ENCODE measurements at regions not wholly inside any gene's neighbourhood (a gene's known extent, or its start where the extent isn't known, plus 50 kb on each side); places are given as distances from the start of the nearest gene placed in this dataset.

DNA sequence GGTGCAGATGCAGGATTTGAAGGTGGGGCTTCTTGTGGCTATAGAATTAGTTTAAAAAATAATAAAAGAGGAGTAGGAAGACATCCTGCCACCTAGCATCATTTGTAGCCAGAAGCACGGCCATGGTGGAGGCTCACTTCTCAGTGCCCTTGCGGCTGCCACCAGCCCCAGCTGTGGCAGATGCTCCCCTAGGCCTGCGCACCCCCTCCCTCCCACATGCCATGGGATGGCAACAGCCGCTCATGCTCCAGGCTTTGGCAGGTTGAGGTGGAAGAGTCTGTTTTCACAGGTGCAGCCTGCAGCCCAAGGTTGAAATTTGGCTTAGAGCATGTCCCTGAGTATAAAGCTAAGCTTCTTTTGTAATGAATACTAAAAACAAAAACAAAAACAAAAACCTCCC lies 96.4 kb downstream of the GATA6 start:
- no peak overlapping the region for H3K27ac ChIP-seq (ENCODE audit: low read depth, low read length)
- ChIA-PET CTCF (no interaction called here), POLR2A (no interaction called here)
- no peak for DNase-seq (ENCODE audit: low read depth, low spot score)
- peaks cover 24% of the 10 kb centered on the region for H3K27me3 ChIP-seq (ENCODE audit: control insufficient read depth, insufficient read depth, low read length)
- no peaks in the 10 kb centered on the region for H3K9me3 ChIP-seq (ENCODE audit: control insufficient read depth, insufficient read depth, low read length)
- TF ChIP-seq, protein P1, sequence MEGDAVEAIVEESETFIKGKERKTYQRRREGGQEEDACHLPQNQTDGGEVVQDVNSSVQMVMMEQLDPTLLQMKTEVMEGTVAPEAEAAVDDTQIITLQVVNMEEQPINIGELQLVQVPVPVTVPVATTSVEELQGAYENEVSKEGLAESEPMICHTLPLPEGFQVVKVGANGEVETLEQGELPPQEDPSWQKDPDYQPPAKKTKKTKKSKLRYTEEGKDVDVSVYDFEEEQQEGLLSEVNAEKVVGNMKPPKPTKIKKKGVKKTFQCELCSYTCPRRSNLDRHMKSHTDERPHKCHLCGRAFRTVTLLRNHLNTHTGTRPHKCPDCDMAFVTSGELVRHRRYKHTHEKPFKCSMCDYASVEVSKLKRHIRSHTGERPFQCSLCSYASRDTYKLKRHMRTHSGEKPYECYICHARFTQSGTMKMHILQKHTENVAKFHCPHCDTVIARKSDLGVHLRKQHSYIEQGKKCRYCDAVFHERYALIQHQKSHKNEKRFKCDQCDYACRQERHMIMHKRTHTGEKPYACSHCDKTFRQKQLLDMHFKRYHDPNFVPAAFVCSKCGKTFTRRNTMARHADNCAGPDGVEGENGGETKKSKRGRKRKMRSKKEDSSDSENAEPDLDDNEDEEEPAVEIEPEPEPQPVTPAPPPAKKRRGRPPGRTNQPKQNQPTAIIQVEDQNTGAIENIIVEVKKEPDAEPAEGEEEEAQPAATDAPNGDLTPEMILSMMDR (IDR thresholded peaks at IDR 0.05; ENCODE audit: low read depth, low read length) = no peak
- H3K4me3 ChIP-seq (ENCODE audit: low read depth, low read length) = no peak overlapping the region

DNA sequence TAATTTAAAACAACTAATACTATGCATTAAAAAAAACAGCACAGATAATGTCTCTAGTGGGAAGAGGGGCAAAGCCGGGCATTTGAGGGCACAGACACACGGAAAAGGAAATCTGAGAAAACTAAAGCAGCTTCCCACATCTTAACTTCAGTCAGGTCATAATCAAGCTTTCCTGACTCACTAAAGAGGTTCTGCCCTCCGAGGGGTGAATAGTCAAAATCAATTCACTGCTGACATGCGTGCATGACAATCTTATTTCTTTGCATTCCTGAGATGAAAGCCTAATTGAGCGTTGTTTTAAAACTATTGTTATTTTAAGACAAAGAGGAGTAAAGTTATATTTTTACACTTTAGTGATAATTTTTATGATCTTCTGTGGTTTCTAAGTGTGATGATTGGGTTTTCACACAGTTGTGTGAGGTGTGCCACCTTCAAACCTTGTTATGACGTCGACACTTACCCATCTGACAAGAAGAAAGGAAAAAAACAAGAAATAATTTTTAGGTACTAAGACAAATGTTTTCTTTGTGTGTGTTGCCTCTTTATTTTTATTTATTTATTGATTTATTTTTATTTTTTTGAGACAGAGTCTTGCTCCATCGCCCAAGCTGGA lies 90.9 kb downstream of the GATA6 start:
- Histone ChIP-seq H3K4me3 (ENCODE audit: low read depth, low read length) (no peak overlapping the region), H3K9me3 (ENCODE audit: control insufficient read depth, insufficient read depth, low read length) (no peaks in the 10 kb centered on the region), H3K27me3 (ENCODE audit: control insufficient read depth, insufficient read depth, low read length) (peaks cover 6% of the 10 kb centered on the region), H3K27ac (ENCODE audit: low read depth, low read length) (no peak overlapping the region)
- no peak for DNase-seq (ENCODE audit: low read depth, low spot score)
- ChIA-PET POLR2A (no interaction called here), CTCF (no interaction called here)
- TF ChIP-seq, protein P1 (IDR thresholded peaks at IDR 0.05; ENCODE audit: low read depth, low read length) = no peak

DNA sequence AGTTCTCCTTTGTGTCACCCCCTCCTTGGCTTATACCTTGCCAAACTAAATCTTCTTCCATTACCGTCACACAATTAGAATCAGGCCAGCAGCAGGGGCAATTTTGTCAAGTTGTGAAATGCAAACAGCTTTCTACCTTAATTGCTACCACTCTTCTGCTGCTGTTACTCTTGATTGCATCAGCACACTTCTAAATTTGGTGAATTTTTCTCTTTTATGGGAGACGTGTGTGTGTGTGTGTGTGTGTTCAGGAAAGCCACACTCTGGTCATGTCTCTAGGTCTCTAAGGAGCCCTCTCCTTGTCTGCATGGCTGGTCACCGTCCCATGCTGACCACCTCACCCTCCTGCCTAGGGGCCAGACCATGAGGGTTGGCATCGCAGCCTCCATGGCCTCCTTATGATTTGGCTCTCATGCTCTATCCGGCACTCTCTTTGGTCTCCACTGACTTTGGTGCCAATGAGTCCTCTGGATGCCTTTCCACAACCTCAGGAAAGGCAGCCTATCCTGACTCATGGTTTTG lies 87.7 kb downstream of the GATA6 start:
- Histone ChIP-seq H3K27ac (ENCODE audit: low read depth, low read length) (no peak overlapping the region), H3K9me3 (ENCODE audit: control insufficient read depth, insufficient read depth, low read length) (no peaks in the 10 kb centered on the region; the same call in 1 of the 2 replicates), H3K27me3 (ENCODE audit: control insufficient read depth, insufficient read depth, low read length) (peaks cover 9% of the 10 kb centered on the region), H3K4me3 (ENCODE audit: low read depth, low read length) (no peak overlapping the region)
- TF ChIP-seq, protein P1 (IDR thresholded peaks at IDR 0.05; ENCODE audit: low read depth, low read length) = no peak
- CTCF ChIA-PET = no interaction called here
- DNase-seq (ENCODE audit: low read depth, low spot score) = no peak
- POLR2A ChIA-PET = no interaction called here

DNA sequence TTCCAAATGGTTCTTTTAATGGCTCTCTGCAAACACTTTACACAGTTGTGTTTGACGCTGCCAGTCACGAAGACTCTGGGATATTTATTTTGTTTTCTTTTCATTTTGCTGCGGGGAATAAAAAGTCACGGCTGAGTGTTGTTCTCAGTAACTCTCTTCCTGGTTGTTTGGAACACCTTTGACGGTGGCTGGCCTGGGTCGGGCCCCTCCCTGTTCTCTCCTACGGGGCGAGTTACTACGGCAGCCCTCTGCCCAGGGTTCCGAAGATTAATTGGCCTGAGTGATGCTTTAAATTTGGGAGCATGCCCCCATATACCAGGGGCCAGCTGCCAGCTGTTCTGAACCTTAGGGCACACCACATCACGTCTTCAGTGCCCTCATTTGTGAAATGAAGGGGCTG lies 84.7 kb downstream of the GATA6 start:
- POLR2A ChIA-PET = no interaction called here

DNA sequence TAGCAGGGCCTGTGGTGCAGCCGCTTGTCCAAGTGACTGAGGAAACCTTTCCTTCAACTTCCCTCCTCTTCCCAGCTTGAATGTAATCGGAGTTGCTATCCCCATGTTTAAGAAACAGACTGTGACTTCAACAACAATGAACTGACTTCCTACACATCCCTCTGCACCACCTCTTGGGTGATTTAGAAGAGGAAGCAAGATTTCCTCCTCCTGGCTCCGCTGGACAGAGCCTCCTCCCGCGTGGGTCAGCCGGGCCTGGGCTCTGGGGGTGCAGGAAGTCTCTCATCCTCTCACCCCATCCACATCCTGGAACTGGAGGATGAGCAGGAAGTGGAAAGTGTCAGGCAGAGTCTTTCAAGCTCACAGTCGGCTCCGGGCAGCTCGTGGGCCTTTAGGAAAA lies 84.3 kb downstream of the GATA6 start:
- H3K9me3 ChIP-seq (ENCODE audit: control insufficient read depth, insufficient read depth, low read length) = no peaks in the 10 kb centered on the region; the same call in 1 of the 2 replicates
- TF ChIP-seq, protein P1 (IDR thresholded peaks at IDR 0.05; ENCODE audit: low read depth, low read length) = no peak
- no peak overlapping the region for H3K27ac ChIP-seq (ENCODE audit: low read depth, low read length)
- H3K27me3 ChIP-seq (ENCODE audit: control insufficient read depth, insufficient read depth, low read length) = peaks cover 13% of the 10 kb centered on the region
- H3K4me3 ChIP-seq (ENCODE audit: low read depth, low read length) = no peak overlapping the region
- ChIA-PET POLR2A (no interaction called here), CTCF (interaction anchor here (1.3 kb wide), 1 partner anchor 309 kb away, joined by 3 read pairs; no protein-coding TSS in a partner anchor)
- DNase-seq (ENCODE audit: low read depth, low spot score) = no peak

More for the DNA sequence above, 84.7 kb downstream of the GATA6 start:
- TF ChIP-seq, protein P1 (IDR thresholded peaks at IDR 0.05; ENCODE audit: low read depth, low read length) = no peak
- CTCF ChIA-PET = interaction anchor here (1.3 kb wide), 1 partner anchor 309 kb away, joined by 3 read pairs; no protein-coding TSS in a partner anchor
- H3K27ac ChIP-seq (ENCODE audit: low read depth, low read length) = no peak overlapping the region
- DNase-seq (ENCODE audit: low read depth, low spot score) = no peak
- peaks cover 13% of the 10 kb centered on the region for H3K27me3 ChIP-seq (ENCODE audit: control insufficient read depth, insufficient read depth, low read length)
- H3K4me3 ChIP-seq (ENCODE audit: low read depth, low read length) = no peak overlapping the region
- H3K9me3 ChIP-seq (ENCODE audit: control insufficient read depth, insufficient read depth, low read length) = no peaks in the 10 kb centered on the region; the same call in 1 of the 2 replicates

All from AG04450 (cell line).